ENCODE measurements at regions not wholly inside any gene's neighbourhood (a gene's known extent, or its start where the extent isn't known, plus 50 kb on each side); places are given as distances from the start of the nearest gene placed in this dataset.

DNA sequence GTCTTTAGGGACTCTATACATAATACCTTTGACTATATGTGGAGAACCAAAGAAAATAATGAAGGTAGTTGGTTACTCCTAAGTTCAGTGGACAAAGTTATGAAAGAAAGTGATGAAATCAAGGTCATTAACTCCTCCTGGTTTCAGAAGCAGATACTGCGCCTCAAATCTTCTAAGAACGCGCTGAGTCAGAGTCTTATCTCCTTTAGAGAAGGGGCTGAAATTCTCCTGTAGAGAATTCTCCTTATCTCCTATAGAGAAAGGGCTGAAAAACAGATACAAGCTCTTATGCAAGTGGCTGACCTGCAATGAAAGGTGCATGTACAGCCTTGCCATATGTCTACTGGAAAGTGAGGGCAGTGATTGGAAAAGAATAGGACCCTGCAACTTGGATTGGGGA lies 824.2 kb downstream of the NSUN3 start:
- H3K9me3 ChIP-seq (ENCODE audit: control extremely low read depth in 1 of 3, control insufficient read depth in 2 of 3, insufficient read depth in 1 of 3, low read length in 2 of 3): no peaks in the 10 kb centered on the region
- H3K27ac Mint-ChIP-seq: no peak overlapping the region
- no CpG with 5 or more reads among the region's 3 CpGs for WGBS (ENCODE audit: insufficient coverage)

DNA sequence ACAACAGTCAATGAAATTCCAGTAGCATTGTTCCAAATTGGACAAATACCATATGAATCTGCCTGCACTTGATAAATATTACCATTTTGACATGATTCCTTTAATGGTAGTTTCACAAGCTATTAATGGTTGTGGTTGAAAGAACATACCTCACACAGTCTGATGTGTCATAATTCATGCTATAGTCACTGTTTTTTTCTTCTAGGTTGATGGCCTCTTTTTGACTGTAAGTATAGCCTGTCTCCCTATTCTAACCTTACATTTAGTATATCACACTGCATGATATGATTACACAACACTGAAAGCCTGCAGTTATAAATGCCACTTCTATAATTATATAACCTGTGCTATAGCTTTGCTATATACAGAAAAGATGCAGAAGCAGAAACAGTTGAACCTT lies 834.1 kb downstream of the NSUN3 start:
- Histone ChIP-seq H3K4me2 (replicated peaks; ENCODE audit: low read depth, low read length, poor library complexity, severe bottlenecking) (no peak overlapping the region), H3K36me3 (replicated peaks in 1 of 2; ENCODE audit: control extremely low read depth in 1 of 2, control insufficient read depth in 1 of 2, extremely low read depth in 1 of 2, insufficient read depth in 2 of 2, low read length in 1 of 2) (no peaks in the 10 kb centered on the region), H3K27me3 (replicated peaks in 1 of 4; ENCODE audit: control extremely low read depth in 1 of 4, control insufficient read depth in 3 of 4, insufficient read depth in 4 of 4, low read length in 3 of 4) (no peaks in the 10 kb centered on the region), H3K9ac (ENCODE audit: low read length) (no peak overlapping the region), H3K4me1 (ENCODE audit: control insufficient read depth in 2 of 2, insufficient read depth in 2 of 2, low read length in 2 of 2) (no peaks in the 10 kb centered on the region), H3K27ac (ENCODE audit: low read length in 2 of 2) (no peak overlapping the region), H3K9me3 (ENCODE audit: control extremely low read depth in 1 of 3, control insufficient read depth in 2 of 3, insufficient read depth in 1 of 3, low read length in 2 of 3) (no peaks in the 10 kb centered on the region), H2AFZ (ENCODE audit: insufficient read depth, low read depth, low read length, poor library complexity, severe bottlenecking) (no peak overlapping the region), H3K79me2 (ENCODE audit: control insufficient read depth, insufficient read depth, low read length) (no peaks in the 10 kb centered on the region), H3K4me3 (ENCODE audit: control extremely low read depth in 1 of 5, extremely low read depth in 1 of 5, insufficient read depth in 1 of 5, low read depth in 2 of 5, low read length in 4 of 5) (no peak overlapping the region), H4K20me1 (ENCODE audit: control insufficient read depth, insufficient read depth, low read length, poor library complexity, severe bottlenecking) (no peaks in the 10 kb centered on the region)
- Mint-ChIP-seq H3K9me3 (ENCODE audit: insufficient read depth) (no peaks in the 10 kb centered on the region), H3K4me1 (no peaks in the 10 kb centered on the region), H3K4me3 (no peak overlapping the region), H3K27me3 (no peaks in the 10 kb centered on the region), H3K27ac (no peak overlapping the region)
- ChIA-PET POLR2A (no interaction called here), CTCF (no interaction called here)
- ATAC-seq (ENCODE audit: low read depth): no peak
- DNase-seq: no peak
- TF ChIP-seq EZH2 (IDR thresholded peaks at IDR 0.05; ENCODE audit: borderline replicate concordance, insufficient read depth, low read depth, low read length, poor library complexity, severe bottlenecking) (no peak), CTCF (IDR thresholded peaks at IDR 0.05) (no peak)
- intact Hi-C loops (cut with micrococcal nuclease): no loop called here

More for the DNA sequence above, 824.2 kb downstream of the NSUN3 start:
- Histone ChIP-seq H2AFZ (ENCODE audit: insufficient read depth, low read depth, low read length, poor library complexity, severe bottlenecking) (no peak overlapping the region), H4K20me1 (ENCODE audit: control insufficient read depth, insufficient read depth, low read length, poor library complexity, severe bottlenecking) (no peaks in the 10 kb centered on the region), H3K4me2 (replicated peaks; ENCODE audit: low read depth, low read length, poor library complexity, severe bottlenecking) (no peak overlapping the region), H3K36me3 (replicated peaks in 1 of 2; ENCODE audit: control extremely low read depth in 1 of 2, control insufficient read depth in 1 of 2, extremely low read depth in 1 of 2, insufficient read depth in 2 of 2, low read length in 1 of 2) (no peaks in the 10 kb centered on the region), H3K27me3 (replicated peaks in 1 of 4; ENCODE audit: control extremely low read depth in 1 of 4, control insufficient read depth in 3 of 4, insufficient read depth in 4 of 4, low read length in 3 of 4) (no peaks in the 10 kb centered on the region), H3K4me3 (ENCODE audit: control extremely low read depth in 1 of 5, extremely low read depth in 1 of 5, insufficient read depth in 1 of 5, low read depth in 2 of 5, low read length in 4 of 5) (no peak overlapping the region), H3K27ac (ENCODE audit: low read length in 2 of 2) (no peak overlapping the region), H3K4me1 (ENCODE audit: control insufficient read depth in 2 of 2, insufficient read depth in 2 of 2, low read length in 2 of 2) (no peaks in the 10 kb centered on the region), H3K79me2 (ENCODE audit: control insufficient read depth, insufficient read depth, low read length) (no peaks in the 10 kb centered on the region), H3K9ac (ENCODE audit: low read length) (no peak overlapping the region)
- DNase-seq (no peak), ATAC-seq (ENCODE audit: low read depth) (no peak)
- CTCF ChIA-PET: no interaction called here
- peaks cover 2% of the 10 kb centered on the region for H3K9me3 Mint-ChIP-seq (ENCODE audit: insufficient read depth)
- TF ChIP-seq CTCF (IDR thresholded peaks at IDR 0.05) (no peak), EZH2 (IDR thresholded peaks at IDR 0.05; ENCODE audit: borderline replicate concordance, insufficient read depth, low read depth, low read length, poor library complexity, severe bottlenecking) (no peak)
- no peak overlapping the region for H3K4me3 Mint-ChIP-seq
- H3K4me1 Mint-ChIP-seq: no peaks in the 10 kb centered on the region
- POLR2A ChIA-PET: no interaction called here
- no peaks in the 10 kb centered on the region for H3K27me3 Mint-ChIP-seq
- intact Hi-C loops (cut with micrococcal nuclease): no loop called here

Data from B cell (primary cell).